ENCODE measurements at regions not wholly inside any gene's neighbourhood (a gene's known extent, or its start where the extent isn't known, plus 50 kb on each side); places are given as distances from the start of the nearest gene placed in this dataset.

- TF ChIP-seq, protein P1, sequence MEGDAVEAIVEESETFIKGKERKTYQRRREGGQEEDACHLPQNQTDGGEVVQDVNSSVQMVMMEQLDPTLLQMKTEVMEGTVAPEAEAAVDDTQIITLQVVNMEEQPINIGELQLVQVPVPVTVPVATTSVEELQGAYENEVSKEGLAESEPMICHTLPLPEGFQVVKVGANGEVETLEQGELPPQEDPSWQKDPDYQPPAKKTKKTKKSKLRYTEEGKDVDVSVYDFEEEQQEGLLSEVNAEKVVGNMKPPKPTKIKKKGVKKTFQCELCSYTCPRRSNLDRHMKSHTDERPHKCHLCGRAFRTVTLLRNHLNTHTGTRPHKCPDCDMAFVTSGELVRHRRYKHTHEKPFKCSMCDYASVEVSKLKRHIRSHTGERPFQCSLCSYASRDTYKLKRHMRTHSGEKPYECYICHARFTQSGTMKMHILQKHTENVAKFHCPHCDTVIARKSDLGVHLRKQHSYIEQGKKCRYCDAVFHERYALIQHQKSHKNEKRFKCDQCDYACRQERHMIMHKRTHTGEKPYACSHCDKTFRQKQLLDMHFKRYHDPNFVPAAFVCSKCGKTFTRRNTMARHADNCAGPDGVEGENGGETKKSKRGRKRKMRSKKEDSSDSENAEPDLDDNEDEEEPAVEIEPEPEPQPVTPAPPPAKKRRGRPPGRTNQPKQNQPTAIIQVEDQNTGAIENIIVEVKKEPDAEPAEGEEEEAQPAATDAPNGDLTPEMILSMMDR (IDR thresholded peaks at IDR 0.05), result no peak
- no peak for TF ChIP-seq POLR2AphosphoS5 (IDR thresholded peaks at IDR 0.05; ENCODE audit: insufficient read depth in 1 of 2, low read depth in 1 of 2)
These were observed 94.8 kb upstream of the THRB start for GRCh38 chr3:24589513-24589851.
